Esophagus muscularis mucosa (tissue), 4 donors: ENCODE measurements at regions not wholly inside any gene's neighbourhood (a gene's known extent, or its start where the extent isn't known, plus 50 kb on each side); places are given as distances from the start of the nearest gene placed in this dataset.

ENCODE experiments used
- DNase-seq: peaks from one replicate; pipeline ENCODE4 v3.0.0-alpha.2; 2017; ENCODE audit errors: extremely low spot score
- H3K27ac ChIP-seq, 4 donors: fragments of 200-600 bp; sonication (generic); replicated peaks in 1 of 4; 1 replicate in 3 of 4; 2 replicates in 1 of 4; pipeline ENCODE4 v1.5.1; 2016 to 2019; ENCODE audit warnings: mild to moderate bottlenecking in 1 of 4
- H3K27me3 ChIP-seq, 4 donors: fragments of 200-600 bp; sonication (generic); one replicate each; pipeline versions ENCODE4 v1.5.1 to v1.6.0; 2016 to 2019
- H3K36me3 ChIP-seq, 4 donors: fragments of 200-600 bp; sonication (generic); one replicate each; pipeline ENCODE4 v1.5.1; 2016 to 2019
- H3K4me1 ChIP-seq, 4 donors: fragments of 200-600 bp; sonication (generic); one replicate each; pipeline ENCODE4 v1.5.1; 2016 to 2019
- H3K4me3 ChIP-seq, 4 donors: fragments of 200-600 bp; sonication (generic); 1 replicate in 2 of 4; 2 replicates in 2 of 4; pipeline ENCODE4 v1.5.1; 2016 to 2019; ENCODE audit warnings: mild to moderate bottlenecking in 4 of 4, moderate library complexity in 1 of 4
- H3K9me3 ChIP-seq, 4 donors: fragments of 200-600 bp; sonication (generic); 1 replicate in 3 of 4; 2 replicates in 1 of 4; pipeline ENCODE4 v1.5.1; 2016 to 2019
- EP300 ChIP-seq: sonication (generic); formaldehyde crosslinking; IDR thresholded peaks from one replicate; pipeline ENCODE4 v1.6.1; 2017; ENCODE audit warnings: antibody characterized with exemption
- POLR2A ChIP-seq: fragments of 450-650 bp; IDR thresholded peaks from one replicate; pipeline ENCODE4 v1.6.1; 2017; ENCODE audit warnings: antibody characterized with exemption, moderate library complexity, mild to moderate bottlenecking, low read depth
- POLR2AphosphoS5 ChIP-seq, 2 donors: sonication (generic); formaldehyde crosslinking; IDR thresholded peaks; one replicate each; pipeline ENCODE4 v1.6.1; 2017; ENCODE audit warnings: antibody characterized with exemption in 2 of 2
- WGBS: methylation state at CpG from one replicate; pipeline ENCODE4 v1.1.5; 2018; 5-methylcytosine and 5-hydroxymethylcytosine counted together
- intact Hi-C: fragments of 100-400 bp; cut with DNase I; formaldehyde crosslinking; loops from one replicate; pipeline ENCODE4 v1.15.1; 2023
- TF ChIP-seq, protein P1 (sequence below), 3 experiments: fragments of 200-600 bp in 2 of 3; fragments of 450-650 bp in 1 of 3; sonication (generic) in 2 of 3; IDR thresholded peaks; one replicate each; pipeline ENCODE4 v1.5.1; 2017 to 2019; ENCODE audit warnings: antibody characterized with exemption in 3 of 3, mild to moderate bottlenecking in 2 of 3, moderate library complexity in 1 of 3

GRCh38 chr3:187430576-187430975 is 62.4 kb downstream of the RTP4 start:
- intact Hi-C loops, result no loop called here
- TF ChIP-seq POLR2A, result no peak
- TF ChIP-seq EP300, result no peak
- TF ChIP-seq, protein P1, sequence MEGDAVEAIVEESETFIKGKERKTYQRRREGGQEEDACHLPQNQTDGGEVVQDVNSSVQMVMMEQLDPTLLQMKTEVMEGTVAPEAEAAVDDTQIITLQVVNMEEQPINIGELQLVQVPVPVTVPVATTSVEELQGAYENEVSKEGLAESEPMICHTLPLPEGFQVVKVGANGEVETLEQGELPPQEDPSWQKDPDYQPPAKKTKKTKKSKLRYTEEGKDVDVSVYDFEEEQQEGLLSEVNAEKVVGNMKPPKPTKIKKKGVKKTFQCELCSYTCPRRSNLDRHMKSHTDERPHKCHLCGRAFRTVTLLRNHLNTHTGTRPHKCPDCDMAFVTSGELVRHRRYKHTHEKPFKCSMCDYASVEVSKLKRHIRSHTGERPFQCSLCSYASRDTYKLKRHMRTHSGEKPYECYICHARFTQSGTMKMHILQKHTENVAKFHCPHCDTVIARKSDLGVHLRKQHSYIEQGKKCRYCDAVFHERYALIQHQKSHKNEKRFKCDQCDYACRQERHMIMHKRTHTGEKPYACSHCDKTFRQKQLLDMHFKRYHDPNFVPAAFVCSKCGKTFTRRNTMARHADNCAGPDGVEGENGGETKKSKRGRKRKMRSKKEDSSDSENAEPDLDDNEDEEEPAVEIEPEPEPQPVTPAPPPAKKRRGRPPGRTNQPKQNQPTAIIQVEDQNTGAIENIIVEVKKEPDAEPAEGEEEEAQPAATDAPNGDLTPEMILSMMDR (IDR thresholded peaks at IDR 0.05), result no peak
- no peak for TF ChIP-seq POLR2AphosphoS5 (IDR thresholded peaks at IDR 0.05)
- WGBS, result 46% methylated on average over 5 of the region's 5 CpGs

More at GRCh38 chr3:187430576-187430975, 62.4 kb downstream of the RTP4 start:
- no peaks in the 10 kb centered on the region for H3K36me3 ChIP-seq
- H3K27ac ChIP-seq, result no peak overlapping the region
- H3K9me3 ChIP-seq, result no peaks in the 10 kb centered on the region
- no peaks in the 10 kb centered on the region for H3K27me3 ChIP-seq
- DNase-seq, result no peak
- H3K4me1 ChIP-seq, result no peaks in the 10 kb centered on the region
- H3K4me3 ChIP-seq, result no peak overlapping the region
